ENCODE measurements at regions not wholly inside any gene's neighbourhood (a gene's known extent, or its start where the extent isn't known, plus 50 kb on each side); places are given as distances from the start of the nearest gene placed in this dataset.

DNA sequence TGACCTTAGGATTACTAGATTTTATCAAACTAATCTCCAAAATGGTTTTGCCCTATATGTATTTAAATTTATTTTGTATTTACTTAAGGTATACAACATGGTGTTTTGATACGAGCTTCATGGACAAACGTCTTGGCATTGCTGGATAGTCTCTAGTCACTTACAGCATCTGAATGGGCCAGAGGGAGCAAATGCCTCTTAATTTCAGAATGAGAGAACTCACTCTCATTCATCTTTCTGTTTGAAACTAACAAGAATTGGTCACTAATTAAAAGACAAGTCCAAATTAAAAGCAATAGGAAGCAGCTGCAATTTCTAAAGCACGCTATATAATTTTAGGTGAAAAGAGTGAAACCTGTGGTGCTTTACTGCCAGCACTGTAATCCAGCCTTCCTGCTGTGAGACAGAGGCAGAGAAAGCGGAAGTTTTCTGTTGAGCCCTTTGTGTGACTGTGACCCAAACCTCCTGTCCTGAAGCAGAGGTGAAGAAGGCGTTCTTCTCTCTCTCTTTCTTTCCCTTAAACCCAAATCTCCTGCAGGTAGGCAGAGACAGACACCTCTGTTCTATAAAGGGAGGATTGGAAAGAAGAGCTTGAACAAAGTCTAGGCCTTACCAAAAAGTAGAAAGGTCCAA lies 184.6 kb upstream of the NAV3 start:
- Histone ChIP-seq H3K9ac (replicated peaks; ENCODE audit: extremely low read depth, insufficient read depth, low read length) (no peak overlapping the region), H3K9me3 (replicated peaks; ENCODE audit: control insufficient read depth, insufficient read depth, low read length) (no peaks in the 10 kb centered on the region), H3K27me3 (ENCODE audit: control insufficient read depth in 2 of 2, insufficient read depth in 2 of 2, low read length in 2 of 2) (no peaks in the 10 kb centered on the region), H4K20me1 (replicated peaks; ENCODE audit: control insufficient read depth, extremely low read depth, insufficient read depth, low read length) (no peaks in the 10 kb centered on the region), H3K4me3 (replicated peaks in 1 of 3; ENCODE audit: insufficient read depth in 1 of 3, low read depth in 1 of 3, low read length in 3 of 3) (no peak overlapping the region), H2AFZ (ENCODE audit: low read depth, low read length) (no peak overlapping the region), H3K36me3 (ENCODE audit: control insufficient read depth in 2 of 2, extremely low read depth in 1 of 2, insufficient read depth in 2 of 2, low read length in 2 of 2) (no peaks in the 10 kb centered on the region), H3K79me2 (ENCODE audit: control insufficient read depth, insufficient read depth, low read length) (no peaks in the 10 kb centered on the region), H3K27ac (ENCODE audit: insufficient read depth, low read depth, low read length) (no peak overlapping the region), H3K4me1 (ENCODE audit: control insufficient read depth, extremely low read depth, insufficient read depth, low read length) (no peaks in the 10 kb centered on the region), H3K4me2 (ENCODE audit: insufficient read depth, low read length) (no peak overlapping the region), H3K9me1 (replicated peaks; ENCODE audit: control insufficient read depth, extremely low read depth, insufficient read depth, low read length) (no peaks in the 10 kb centered on the region)
- no peak for TF ChIP-seq MYC (IDR thresholded peaks at IDR 0.05; ENCODE audit: low read depth, low read length)
- TF ChIP-seq, protein P1, sequence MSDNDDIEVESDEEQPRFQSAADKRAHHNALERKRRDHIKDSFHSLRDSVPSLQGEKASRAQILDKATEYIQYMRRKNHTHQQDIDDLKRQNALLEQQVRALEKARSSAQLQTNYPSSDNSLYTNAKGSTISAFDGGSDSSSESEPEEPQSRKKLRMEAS (IDR thresholded peaks at IDR 0.05; ENCODE audit: insufficient read depth, insufficient read length), result no peak
- no peak for FAIRE-seq
- DNase-seq (ENCODE audit: low read depth, low spot score), result no peak
- dilution Hi-C loops (cut with MboI; ENCODE audit: extremely low pct_ligation_motif_present, low sequenced_read_pairs) (no loop called here), intact Hi-C loops (cut with micrococcal nuclease) (no loop called here)
- CTCF ChIA-PET, result interaction anchor here (0.9 to 1.2 kb wide), 2 partner anchors 19 to 279 kb away, joined by 3 read pairs; no protein-coding TSS in a partner anchor
- BruUV-seq (replicated peaks), result no TSS peak
- POLR2A ChIA-PET, result no interaction called here

- dilution Hi-C loops (cut with MboI; ENCODE audit: extremely low pct_ligation_motif_present, low sequenced_read_pairs), result no loop called here
- no TSS peak for BruUV-seq (replicated peaks)
- CTCF ChIA-PET, result interaction anchor here (0.6 to 1.4 kb wide), 6 partner anchors 20 to 280 kb away, joined by 3 read pairs; no protein-coding TSS in a partner anchor
Observed at GRCh38 chr12:77644915-77645605, 185.6 kb upstream of the NAV3 start.

More at GRCh38 chr12:77644915-77645605, 185.6 kb upstream of the NAV3 start:
- no peak for FAIRE-seq
- Histone ChIP-seq H3K27me3 (ENCODE audit: control insufficient read depth in 2 of 2, insufficient read depth in 2 of 2, low read length in 2 of 2) (no peaks in the 10 kb centered on the region), H2AFZ (ENCODE audit: low read depth, low read length) (no peak overlapping the region), H3K9ac (replicated peaks; ENCODE audit: extremely low read depth, insufficient read depth, low read length) (no peak overlapping the region), H3K4me3 (replicated peaks in 1 of 3; ENCODE audit: insufficient read depth in 1 of 3, low read depth in 1 of 3, low read length in 3 of 3) (no peak overlapping the region), H3K4me2 (ENCODE audit: insufficient read depth, low read length) (no peak overlapping the region), H3K4me1 (ENCODE audit: control insufficient read depth, extremely low read depth, insufficient read depth, low read length) (no peaks in the 10 kb centered on the region), H3K36me3 (ENCODE audit: control insufficient read depth in 2 of 2, extremely low read depth in 1 of 2, insufficient read depth in 2 of 2, low read length in 2 of 2) (no peaks in the 10 kb centered on the region), H3K79me2 (ENCODE audit: control insufficient read depth, insufficient read depth, low read length) (no peaks in the 10 kb centered on the region), H3K27ac (ENCODE audit: insufficient read depth, low read depth, low read length) (no peak overlapping the region), H3K9me3 (replicated peaks; ENCODE audit: control insufficient read depth, insufficient read depth, low read length) (no peaks in the 10 kb centered on the region), H4K20me1 (replicated peaks; ENCODE audit: control insufficient read depth, extremely low read depth, insufficient read depth, low read length) (no peaks in the 10 kb centered on the region), H3K9me1 (replicated peaks; ENCODE audit: control insufficient read depth, extremely low read depth, insufficient read depth, low read length) (no peaks in the 10 kb centered on the region)
- TF ChIP-seq MYC (IDR thresholded peaks at IDR 0.05; ENCODE audit: low read depth, low read length) (no peak), GATA2 (IDR thresholded peaks at IDR 0.05; ENCODE audit: insufficient read depth, insufficient read length, low read depth, low read length) (no peak), EZH2 (IDR thresholded peaks at IDR 0.05; ENCODE audit: borderline replicate concordance, low read depth, low read length, severe bottlenecking) (no peak), POLR2AphosphoS5 (IDR thresholded peaks at IDR 0.05; ENCODE audit: insufficient read depth, low read depth, low read length) (no peak), JUN (IDR thresholded peaks at IDR 0.05; ENCODE audit: borderline replicate concordance, insufficient read depth, insufficient read length, low read depth) (no peak), FOS (IDR thresholded peaks at IDR 0.05; ENCODE audit: borderline replicate concordance, insufficient read depth, low read length) (no peak), POLR2A (IDR thresholded peaks at IDR 0.05; ENCODE audit: low read depth, low read length) (no peak)
- TF ChIP-seq, protein P1 (IDR thresholded peaks at IDR 0.05; ENCODE audit: insufficient read depth, insufficient read length), result no peak
- TF ChIP-seq, protein P2, sequence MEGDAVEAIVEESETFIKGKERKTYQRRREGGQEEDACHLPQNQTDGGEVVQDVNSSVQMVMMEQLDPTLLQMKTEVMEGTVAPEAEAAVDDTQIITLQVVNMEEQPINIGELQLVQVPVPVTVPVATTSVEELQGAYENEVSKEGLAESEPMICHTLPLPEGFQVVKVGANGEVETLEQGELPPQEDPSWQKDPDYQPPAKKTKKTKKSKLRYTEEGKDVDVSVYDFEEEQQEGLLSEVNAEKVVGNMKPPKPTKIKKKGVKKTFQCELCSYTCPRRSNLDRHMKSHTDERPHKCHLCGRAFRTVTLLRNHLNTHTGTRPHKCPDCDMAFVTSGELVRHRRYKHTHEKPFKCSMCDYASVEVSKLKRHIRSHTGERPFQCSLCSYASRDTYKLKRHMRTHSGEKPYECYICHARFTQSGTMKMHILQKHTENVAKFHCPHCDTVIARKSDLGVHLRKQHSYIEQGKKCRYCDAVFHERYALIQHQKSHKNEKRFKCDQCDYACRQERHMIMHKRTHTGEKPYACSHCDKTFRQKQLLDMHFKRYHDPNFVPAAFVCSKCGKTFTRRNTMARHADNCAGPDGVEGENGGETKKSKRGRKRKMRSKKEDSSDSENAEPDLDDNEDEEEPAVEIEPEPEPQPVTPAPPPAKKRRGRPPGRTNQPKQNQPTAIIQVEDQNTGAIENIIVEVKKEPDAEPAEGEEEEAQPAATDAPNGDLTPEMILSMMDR (IDR thresholded peaks at IDR 0.05; ENCODE audit: extremely low read depth in 1 of 2, insufficient read depth in 1 of 2, low read depth in 1 of 2, low read length in 2 of 2), result no peak
- POLR2A ChIA-PET, result no interaction called here
- intact Hi-C loops (cut with micrococcal nuclease), result no loop called here
- DNase-seq (ENCODE audit: low read depth, low spot score), result no peak

All from endothelial cell of umbilical vein (primary cell).